NCI-H1436 (cell line): ENCODE measurements at regions not wholly inside any gene's neighbourhood (a gene's known extent, or its start where the extent isn't known, plus 50 kb on each side); places are given as distances from the start of the nearest gene placed in this dataset.

Experiments used
- DNase-seq: peaks from one replicate; lab custom pipeline; 2025; lab: John Stamatoyannopoulos, UW

DNA sequence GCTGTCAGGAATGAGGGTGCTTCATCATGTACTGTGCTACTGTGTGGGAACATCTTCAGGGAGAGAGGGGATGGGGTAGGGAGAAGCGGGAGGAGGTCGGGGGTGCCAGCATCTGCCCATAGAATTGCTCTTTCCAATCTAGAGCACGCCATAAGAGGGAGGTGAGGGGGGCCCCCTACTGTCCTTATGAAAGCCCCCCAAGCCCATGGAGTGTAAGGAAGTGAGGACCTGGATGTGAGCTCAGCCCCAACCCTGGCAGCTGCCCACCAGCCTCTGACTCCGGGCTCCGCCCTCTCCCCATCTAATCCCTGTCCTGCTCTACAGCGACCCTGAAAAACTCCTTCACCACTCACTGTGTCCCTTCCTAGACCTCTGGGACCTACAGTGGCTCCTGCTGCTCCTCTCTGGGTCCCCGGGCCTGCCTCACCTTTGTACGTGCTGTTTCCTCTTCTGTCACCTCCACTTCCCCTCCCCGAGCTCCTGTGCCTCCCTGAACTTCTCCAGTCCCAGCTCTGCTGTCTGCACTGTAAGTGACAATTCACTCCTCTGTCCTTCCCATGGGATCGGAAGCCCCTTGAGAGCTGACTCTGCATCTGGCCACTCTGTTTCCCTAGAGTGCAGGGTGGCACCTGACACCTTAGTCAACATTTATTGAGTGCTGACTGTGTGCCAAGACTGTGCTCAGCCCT lies 269.4 kb downstream of the PTPRU start:
- peak; percentile 25 for DNase-seq

DNA sequence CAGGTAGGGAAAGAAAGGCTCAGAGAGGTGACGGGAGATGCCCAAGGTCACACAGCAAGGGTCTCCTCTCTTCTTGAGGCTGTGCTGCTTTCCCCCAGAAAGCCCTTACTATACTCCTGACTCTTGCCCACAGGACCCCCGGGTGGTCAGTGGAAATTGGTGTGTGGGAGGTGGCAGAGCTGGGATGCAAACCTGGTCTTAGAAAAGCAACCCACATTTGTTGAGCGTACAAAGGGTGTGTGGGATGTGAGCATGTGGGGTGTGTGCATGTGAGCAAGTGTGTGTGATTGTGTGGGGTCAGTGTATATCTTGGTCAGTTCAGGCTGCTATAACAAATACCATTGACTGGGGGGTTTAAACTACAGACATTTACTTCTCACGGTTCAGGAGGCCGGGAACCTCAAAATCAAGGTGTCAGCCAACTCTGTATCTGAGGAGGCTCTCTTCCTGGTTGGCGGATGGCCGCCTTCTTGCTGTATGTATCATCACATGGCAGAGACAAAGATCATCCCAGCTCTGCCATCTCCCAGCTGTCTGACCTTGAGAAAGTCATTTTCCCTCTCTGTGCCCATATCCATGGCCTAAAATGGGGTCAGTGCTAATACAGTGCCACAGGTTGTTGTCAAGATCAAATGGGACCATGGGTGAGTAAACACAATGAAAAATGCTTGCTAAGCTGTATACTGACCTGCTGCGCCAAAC lies 268.5 kb downstream of the PTPRU start:
- DNase-seq: no peak

DNA sequence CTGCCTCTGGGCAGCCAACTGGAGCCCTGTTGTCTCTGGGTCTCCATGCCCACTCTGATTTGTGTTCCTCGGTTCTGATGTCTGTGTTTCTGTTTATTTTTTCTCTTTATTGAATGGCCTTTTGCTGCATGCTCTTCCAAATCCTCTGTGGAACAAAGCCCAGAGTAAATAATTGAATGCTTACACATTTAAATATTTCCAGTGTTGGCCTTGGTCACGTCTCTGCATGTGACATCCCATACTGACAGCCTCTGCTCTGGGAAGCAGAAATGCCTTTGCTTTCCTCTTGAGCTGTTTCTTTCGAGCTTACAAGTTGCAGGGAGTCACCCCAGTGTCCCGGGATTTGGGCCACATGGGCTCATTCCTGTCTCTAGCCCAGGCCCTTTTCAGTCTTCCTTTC lies 267.9 kb downstream of the PTPRU start:
- no peak for DNase-seq

DNA sequence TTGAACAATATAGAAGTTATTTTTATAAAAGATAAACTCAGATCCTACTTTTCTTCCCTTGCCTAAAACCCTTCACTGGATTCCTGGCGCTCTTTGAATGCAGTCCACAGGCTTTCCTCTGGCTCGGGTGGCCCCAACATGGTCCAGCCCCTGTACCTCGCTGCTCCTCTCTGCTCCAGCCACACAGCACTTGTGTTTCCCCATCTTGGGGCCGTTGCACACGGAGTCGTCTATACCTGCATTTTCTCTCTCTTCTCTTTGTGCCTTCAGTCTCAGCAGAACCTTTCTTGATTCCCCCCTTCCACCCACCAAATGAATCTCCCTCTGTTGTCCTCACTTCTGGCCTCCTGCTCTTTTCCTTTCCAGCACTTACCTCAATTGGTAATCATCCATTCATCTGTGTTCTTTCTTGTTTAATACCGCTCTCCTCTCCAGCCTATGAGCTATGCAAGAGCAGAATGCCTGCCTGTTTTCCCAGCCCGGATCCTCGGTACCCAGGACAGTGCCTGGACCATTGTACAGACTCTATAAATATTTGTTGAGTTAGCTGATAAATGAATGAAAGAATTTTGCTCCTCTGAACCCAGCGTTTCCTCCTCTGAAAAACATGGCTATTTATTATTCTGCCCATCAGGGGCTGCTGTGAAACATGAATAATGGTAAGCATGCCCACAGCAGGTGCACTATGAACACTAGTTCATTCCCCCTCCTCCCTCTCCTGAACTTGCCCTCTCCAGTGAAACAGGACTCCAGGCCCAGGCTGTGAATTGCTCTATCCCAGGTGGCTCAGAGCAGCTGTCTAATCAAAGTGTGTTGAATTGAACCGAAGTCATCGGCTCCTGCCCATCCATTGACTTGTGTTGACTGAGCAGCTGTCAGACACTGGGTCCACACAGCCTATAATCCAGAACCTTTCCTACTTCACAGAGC lies 266.9 kb downstream of the PTPRU start:
- DNase-seq: peak; percentile 91

DNA sequence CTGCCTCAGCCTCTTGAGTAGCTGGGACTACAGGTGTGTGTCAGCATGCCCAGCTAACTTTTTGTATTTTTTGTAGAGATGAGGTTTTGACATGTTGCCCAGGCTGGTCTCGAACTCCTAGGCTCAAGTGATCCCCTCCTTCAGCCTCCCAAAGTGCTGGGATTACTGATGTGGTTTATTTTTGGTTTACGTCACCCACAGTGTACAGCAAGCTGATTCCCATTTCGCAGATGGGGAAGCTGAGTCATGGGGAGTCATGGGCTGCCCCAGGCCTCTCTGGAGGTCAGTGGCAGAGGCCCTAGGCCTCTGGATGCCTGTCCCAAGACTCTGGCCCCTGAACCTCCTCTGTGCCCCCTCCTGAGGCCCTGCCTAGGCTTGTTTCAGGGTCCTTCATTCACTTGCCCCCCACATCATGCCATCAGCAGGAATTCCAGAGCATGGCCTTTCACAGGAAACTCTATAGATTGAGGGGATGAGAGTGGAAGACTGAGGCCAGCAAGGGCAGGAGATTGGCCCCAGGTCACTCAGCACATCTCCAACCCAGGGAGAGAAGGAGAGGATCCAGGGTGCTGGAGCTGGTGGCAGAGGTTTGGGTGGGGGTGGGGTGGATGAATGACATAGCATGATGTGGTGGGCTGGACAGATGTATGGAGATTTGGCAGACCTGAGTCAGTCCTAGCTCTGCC lies 266.0 kb downstream of the PTPRU start:
- no peak for DNase-seq

DNA sequence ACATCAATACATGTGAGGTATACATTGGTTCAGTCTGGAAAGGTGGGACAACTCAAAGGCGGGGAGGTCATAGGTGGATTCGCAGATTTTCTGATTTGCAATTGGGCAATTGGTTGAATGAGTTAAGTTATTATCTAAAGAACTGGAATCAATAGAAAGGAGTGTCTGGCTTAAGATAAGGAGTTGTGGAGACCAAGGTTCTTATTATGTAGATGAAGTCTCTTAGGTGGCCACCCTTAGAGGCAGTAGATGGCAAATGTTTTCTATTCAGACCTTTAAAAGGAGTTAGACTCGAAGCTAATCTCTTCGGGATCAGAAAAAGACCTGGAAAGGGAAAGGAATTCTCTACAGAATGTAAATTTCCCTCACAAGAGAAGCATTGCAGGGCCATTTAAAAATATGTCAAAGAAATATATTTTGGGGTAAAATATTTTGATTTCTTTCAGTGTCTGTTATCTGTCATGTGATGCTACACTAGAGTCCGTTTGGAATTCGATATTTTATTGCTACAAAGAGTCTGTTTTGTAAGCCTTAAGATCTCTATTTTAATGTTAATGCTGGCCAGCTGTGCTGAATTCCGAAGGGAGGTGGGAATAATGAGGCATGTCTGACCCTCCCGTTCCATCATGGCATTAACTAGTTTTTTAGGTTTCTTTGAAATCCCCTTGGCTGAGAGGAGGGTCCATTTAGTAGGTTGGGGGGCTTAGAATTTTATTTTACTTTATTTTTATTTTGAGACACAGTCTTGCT lies 265.1 kb downstream of the PTPRU start:
- DNase-seq: no peak

DNA sequence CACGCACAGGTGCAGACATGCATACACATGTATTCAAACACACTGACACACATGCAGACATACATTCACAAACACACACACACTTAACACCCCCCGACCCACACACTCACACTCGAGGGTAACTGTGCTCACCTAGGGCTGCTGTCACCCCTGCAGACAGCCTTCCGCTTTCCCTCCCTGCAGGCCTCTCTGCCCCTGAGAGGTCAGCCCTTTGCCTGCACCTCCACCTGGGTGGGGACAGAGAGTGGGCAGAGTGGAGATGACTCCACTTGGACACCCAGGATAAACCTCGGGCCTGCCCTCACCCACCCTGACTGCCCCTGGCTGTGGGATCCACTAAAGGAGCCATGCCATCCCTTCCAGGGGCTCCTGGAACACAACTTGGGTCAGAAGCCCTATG lies 264.3 kb downstream of the PTPRU start:
- no peak for DNase-seq

DNA sequence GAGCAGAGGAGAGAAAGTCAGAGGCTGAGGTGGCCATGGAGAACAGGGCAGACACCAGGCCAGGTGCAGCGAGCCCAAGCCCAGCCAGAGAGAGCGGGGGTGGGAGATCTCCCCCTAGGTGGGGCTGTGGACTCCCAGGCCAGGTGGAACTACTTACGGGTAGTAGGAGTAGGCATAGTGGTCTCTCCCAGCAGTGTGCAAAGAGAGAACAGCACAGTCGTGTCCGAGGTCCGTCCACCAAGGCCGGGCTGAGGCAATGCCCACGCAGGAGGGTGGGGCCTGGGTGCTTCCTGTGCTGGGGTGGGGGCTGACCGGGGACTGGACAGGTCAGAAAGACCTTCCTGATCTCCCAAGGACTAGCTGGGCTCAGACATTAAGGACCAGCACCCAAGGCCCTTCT lies 263.7 kb downstream of the PTPRU start:
- no peak for DNase-seq

DNA sequence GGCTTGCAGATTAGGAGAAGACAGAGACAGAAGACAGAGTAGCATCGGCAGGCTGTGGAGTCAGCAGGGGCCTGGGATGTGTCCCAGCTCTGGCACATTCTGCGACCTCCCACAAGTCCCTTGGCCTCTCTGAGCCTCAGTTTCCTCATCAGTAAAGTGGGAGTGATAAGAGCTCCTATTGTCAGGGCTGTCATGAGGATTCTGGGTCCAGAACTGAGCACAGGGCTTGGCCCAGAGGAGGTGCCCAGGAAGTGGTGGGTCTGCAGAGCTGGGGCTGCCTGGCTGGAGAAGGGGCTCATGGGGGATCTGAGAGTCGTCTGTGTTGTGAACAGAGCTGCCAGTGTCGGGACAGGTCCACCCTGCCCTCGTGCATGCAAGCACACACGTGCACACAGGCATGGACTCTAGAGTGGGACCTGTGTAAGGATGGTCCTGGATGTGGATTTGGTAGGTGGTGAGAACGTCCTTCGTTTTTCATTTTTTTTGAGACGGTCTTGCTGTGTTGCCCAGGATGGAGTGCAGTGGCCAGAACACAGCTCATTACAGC lies 262.9 kb downstream of the PTPRU start:
- no peak for DNase-seq

DNA sequence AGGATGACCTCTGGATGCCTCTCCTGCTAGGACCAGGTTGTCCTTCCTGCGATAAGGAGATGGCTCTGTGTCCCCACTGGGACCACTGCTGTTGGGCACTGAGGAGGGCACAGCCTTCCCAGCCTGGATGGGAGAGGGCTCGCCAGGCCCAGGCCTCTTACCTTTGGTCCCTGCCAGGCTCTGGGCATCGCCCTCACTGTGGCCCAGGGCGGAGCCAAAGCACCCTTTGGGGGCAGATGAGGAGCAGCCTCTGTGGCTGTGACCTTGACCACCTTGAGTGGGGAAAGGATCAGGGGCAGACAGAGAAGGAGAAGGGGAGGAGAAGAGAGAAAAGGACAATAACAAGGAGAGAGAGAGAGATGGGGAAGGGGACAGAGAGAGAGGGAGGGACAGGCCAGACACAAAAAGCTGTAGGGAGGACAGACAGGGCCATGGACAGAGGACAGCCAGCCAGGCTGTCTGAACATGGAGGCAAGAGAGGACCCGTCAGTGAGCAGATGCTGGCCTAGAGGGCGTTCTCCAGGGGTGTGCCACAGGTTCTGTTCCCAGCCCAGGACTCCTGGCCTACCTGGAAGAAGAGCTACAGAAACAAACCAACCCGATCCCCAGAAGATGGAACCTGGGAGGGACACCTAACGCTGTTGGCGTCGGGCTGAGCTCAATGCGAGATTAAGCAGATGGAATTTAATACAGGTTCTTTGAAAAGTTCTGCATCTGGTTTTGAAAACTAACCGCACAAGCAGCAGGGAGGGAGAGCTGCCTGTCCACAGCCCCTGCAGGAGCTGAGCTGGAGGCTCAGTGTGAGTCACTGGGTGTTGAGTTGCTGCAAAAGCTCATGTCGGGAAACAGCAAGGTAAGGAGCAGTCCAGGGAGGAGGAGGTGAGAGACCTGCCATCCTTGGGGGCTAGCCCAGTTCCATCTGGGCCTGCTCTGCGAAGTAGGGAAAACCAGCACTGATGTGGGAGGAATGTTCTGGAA lies 262.1 kb downstream of the PTPRU start:
- DNase-seq: no peak

DNA sequence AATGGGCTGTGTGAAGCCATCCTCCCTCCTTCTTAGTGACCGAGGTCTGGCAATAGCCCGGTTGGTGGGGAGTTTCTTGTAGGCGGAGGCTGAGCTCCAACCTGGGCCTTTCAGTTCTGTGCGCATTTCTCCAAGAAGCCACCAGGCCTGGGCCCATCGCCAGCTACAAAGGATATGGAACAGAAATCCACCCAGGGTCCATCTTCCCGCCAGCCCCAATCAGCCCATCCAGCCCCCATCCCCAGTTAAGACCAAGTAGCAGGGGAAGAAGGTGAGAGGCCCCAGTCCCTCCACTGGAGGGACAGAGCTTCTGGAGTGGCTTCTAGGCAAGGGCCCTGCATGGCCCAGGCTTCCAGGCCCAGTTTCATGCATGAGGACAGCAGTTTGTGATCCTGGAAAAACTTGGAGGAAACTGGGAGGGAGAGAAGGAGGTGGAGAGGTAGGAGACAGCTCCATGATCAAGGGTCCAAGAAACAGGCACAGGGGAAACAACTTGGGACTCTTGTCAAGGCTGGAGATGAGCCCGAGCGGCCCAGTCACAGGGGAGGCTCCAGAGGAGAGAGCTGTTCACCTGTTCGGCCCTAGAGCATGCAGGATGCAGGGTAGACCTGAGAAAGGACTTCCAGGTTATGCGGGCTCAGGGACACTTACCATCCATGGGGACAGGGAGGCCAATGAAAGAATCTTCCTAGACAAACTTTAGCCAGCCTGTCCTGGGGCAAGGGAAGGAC lies 261.2 kb downstream of the PTPRU start:
- DNase-seq: no peak

DNA sequence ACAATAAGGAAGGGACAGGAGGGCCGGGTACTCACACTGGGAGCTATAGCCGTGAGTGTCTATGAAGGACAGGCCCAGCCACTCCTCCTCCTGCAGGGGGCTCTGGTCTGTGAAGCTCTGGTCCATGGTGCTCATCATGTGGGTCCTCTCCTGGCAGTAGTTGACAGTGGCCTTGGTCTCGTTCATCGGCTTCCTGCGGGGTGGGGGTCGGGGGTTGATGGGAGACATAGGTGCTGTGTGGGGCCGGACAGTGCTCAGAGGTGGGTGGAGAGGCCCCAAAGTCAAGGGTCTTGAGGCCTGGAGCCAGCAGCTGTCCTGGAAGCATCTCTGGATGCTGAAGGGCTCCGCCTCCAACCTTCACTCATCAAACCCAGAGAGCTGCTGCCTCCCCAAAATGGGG lies 260.4 kb downstream of the PTPRU start:
- DNase-seq: no peak

DNA sequence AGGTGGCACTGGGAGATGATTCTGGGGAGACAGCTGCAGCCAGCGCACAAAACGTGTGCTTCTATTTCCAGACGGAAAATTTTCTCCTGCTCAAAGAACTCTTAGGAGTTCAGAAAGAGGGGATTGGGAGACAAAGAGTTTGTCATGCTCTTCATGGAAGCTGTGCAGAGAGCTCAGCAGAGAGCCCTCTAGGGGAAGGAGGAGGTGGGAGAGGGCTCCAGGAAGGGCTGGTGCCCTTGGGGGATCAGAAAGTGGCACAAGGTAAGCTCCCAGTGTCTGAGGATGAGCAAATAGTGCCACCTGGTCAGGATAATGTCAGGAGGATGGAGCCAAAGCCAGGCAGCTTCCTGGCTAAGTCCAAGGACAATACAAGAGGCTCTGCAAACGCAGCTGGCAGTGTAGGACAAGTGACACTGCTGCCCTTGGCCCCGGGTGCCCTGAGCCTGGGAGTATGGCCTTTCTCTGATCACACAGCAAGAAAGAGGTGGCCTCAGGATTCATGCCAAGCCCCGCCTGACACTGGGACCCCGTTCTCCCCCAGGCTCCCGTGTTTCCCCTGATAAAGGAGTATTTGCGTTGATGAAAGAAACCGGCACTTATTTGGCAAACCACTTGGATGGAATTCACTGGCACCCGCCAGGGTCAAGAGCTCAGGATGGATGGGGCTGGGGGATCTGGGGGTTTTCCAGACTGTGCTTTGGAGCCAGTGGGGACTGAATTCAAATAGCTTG lies 254.0 kb downstream of the PTPRU start:
- peak; percentile 23 for DNase-seq

DNA sequence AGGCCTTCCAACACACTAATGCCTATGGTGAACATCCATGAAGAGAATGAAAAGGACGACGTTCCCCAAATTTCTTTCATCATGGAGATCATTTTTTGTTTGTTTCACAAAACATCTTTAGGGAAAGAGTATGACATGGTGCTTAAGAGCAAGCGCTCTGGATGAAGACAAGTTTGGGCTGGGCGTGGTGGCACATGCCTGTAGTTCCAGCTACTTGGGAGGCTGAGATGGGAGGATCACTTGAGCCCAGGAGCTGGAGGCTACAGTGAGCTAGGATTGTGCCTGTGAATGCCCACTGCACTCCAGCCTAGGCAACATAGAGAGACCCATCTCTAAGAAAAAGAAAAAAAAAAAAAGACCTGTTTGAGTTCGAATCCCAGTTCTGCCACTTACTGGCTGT lies 253.1 kb downstream of the PTPRU start:
- DNase-seq: no peak

DNA sequence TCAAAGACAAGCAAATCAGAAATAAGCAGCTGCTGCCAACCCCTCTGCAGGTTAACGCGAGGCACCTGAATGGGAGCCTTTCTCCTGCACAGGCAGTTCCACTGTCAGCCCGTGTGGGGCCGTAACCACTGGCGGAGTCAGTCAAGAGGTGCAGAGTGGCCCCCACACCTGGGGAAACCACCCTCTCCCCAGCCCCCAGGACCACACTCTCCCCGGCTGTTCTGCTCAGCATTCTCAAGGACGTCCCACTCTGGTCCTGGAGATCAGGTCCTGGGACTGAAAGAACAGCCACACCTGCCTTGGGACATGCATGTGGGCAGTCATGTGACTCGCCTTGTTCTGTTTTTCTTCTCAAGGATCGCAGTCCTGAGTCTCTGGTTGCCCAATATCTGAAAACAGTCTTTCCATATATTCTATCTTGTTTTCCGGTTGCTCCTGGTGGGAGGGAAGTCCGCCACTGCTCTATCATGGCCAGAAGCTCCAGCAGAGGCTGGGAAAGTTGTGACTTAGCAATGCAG lies 252.5 kb downstream of the PTPRU start:
- no peak for DNase-seq

DNA sequence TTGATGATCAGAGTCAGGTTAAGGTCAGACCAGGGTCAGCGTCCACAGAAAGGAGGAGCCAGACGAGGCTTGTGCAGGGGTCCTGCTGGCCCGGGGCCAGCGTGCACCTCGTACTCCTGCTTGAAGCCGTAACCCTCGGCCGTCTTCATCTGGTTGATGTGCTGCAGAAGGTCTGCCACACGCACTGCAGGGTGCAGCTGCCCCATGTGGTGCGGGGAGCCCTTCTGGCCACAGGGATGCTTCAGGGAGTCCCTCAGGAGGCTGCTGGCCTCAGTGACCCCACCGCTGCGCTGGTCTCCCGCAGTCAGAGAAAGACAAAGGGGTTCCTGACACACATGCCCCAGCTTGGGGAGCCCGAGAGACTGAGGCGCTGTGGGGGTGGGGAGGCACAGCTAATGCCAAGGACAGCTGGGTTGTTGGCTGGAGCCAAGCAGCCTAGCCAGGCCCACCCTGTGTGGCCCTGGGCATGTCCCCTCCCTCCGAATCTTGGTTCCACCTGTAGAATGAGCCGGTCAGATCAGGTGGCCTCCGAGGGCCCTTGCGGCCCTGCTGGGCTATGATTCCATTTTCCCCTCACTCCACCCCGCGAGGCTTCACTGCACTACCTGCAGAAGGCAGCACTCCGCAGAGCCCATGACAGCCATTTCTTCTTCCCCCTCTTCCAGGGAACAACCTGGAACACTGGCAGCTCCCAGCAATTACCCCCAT lies 251.9 kb downstream of the PTPRU start:
- DNase-seq: no peak

DNA sequence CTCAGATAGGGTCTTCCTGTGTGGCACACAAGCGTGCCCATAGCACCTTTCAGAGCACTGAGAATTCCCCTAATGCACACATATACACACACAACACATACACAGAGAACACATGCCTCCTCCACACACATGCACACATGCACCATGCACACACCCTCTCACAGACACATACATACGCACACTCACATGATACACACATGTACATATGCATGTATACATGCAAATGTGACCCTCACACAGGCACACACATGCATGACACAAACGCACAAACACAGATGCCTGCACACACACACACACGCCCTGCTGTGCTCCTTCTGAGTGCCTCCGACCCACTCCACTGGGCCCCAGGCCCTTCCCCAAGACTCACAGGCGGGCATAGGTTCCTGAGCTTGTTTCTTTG lies 251.0 kb downstream of the PTPRU start:
- no peak for DNase-seq
